ENCODE measurements at regions not wholly inside any gene's neighbourhood (a gene's known extent, or its start where the extent isn't known, plus 50 kb on each side); places are given as distances from the start of the nearest gene placed in this dataset.

DNA sequence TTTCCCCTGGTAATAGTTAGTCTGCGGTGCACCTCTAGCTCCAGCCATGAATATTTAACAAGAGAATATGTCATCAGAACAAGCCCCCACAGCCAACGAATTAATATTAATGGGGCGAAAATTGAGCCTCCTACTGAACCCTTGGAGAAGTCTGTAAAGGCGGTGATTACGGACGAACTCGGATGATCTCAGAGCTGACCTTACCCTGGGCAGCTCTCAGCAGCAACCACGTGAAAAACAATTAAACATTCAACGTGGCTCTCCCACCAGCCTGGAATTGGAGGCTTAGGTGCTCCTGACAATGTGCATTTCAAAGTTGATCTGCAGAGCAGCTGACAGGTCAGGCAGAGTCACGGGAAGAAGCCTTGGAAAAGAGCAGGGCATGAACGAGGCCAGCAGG is 407.6 kb upstream of the MYT1L start:
- TF ChIP-seq ZNF8 (CRISPR knock-in tag; IDR thresholded peaks at IDR 0.05) (no peak), TCF4 (CRISPR knock-in tag; IDR thresholded peaks at IDR 0.05; ENCODE audit: borderline replicate concordance) (no peak)
- ATAC-seq, result no peak

DNA sequence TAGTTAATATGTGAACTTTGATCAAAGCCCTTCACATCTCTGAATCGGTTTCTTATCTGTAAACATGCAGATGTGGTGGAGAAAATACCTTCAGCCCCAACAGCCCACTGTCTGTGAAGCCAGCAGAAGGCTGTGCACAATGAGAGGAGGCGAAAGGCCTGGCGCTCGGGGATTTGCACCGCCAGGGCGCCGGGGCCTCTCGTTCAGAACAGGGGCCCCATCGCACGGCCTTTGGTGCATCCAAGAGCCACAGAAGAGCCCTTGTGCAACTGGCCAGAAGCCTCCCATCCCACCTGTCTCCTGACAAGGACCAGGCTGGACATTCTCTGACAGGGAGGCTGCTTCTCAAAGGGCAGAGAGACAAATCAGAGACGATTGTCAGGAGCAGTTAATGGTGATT is 407.2 kb upstream of the MYT1L start:
- no peak for ATAC-seq
- TF ChIP-seq TCF4 (CRISPR knock-in tag; IDR thresholded peaks at IDR 0.05; ENCODE audit: borderline replicate concordance) (no peak), CSDC2 (CRISPR knock-in tag; IDR thresholded peaks at IDR 0.05) (no peak), GLIS3 (CRISPR knock-in tag; IDR thresholded peaks at IDR 0.05) (no peak), ZNF70 (CRISPR knock-in tag; IDR thresholded peaks at IDR 0.05) (no peak), ISL1 (CRISPR knock-in tag; IDR thresholded peaks at IDR 0.05) (no peak), TOX (CRISPR knock-in tag; IDR thresholded peaks at IDR 0.05; ENCODE audit: borderline replicate concordance) (no peak), RARB (CRISPR knock-in tag; IDR thresholded peaks at IDR 0.05) (no peak)
- TF ChIP-seq, protein P1, sequence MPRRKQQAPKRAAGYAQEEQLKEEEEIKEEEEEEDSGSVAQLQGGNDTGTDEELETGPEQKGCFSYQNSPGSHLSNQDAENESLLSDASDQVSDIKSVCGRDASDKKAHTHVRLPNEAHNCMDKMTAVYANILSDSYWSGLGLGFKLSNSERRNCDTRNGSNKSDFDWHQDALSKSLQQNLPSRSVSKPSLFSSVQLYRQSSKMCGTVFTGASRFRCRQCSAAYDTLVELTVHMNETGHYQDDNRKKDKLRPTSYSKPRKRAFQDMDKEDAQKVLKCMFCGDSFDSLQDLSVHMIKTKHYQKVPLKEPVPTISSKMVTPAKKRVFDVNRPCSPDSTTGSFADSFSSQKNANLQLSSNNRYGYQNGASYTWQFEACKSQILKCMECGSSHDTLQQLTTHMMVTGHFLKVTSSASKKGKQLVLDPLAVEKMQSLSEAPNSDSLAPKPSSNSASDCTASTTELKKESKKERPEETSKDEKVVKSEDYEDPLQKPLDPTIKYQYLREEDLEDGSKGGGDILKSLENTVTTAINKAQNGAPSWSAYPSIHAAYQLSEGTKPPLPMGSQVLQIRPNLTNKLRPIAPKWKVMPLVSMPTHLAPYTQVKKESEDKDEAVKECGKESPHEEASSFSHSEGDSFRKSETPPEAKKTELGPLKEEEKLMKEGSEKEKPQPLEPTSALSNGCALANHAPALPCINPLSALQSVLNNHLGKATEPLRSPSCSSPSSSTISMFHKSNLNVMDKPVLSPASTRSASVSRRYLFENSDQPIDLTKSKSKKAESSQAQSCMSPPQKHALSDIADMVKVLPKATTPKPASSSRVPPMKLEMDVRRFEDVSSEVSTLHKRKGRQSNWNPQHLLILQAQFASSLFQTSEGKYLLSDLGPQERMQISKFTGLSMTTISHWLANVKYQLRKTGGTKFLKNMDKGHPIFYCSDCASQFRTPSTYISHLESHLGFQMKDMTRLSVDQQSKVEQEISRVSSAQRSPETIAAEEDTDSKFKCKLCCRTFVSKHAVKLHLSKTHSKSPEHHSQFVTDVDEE (CRISPR knock-in tag; IDR thresholded peaks at IDR 0.05), result no peak

DNA sequence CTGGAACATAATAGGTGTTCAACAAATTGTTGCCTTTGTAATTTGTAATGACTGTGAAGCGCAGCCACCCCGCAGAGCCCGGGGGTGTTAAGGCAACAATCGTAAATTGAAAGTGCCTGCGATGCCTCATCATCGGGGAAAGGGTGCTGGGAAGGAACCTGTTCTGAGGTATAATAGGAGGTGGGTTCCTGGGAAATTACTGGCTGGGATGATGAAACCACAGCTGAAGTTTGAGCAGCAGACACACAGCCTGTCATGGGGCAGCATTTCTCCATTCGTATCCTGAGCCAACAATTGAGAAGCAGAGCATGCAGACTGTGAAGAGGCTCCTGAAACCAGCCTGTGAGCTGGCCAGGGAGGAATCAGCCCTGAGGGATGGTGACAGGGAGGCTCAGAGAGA is 404.0 kb upstream of the MYT1L start:
- no peak for ATAC-seq
- TF ChIP-seq ZNF565 (CRISPR knock-in tag; conservative IDR thresholded peaks at IDR 0.05; ENCODE audit: low read depth) (no peak), ARNTL (CRISPR knock-in tag; IDR thresholded peaks at IDR 0.05; ENCODE audit: borderline replicate concordance, low read depth) (no peak)
- TF ChIP-seq, protein P2, sequence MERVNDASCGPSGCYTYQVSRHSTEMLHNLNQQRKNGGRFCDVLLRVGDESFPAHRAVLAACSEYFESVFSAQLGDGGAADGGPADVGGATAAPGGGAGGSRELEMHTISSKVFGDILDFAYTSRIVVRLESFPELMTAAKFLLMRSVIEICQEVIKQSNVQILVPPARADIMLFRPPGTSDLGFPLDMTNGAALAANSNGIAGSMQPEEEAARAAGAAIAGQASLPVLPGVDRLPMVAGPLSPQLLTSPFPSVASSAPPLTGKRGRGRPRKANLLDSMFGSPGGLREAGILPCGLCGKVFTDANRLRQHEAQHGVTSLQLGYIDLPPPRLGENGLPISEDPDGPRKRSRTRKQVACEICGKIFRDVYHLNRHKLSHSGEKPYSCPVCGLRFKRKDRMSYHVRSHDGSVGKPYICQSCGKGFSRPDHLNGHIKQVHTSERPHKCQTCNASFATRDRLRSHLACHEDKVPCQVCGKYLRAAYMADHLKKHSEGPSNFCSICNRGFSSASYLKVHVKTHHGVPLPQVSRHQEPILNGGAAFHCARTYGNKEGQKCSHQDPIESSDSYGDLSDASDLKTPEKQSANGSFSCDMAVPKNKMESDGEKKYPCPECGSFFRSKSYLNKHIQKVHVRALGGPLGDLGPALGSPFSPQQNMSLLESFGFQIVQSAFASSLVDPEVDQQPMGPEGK (CRISPR knock-in tag; IDR thresholded peaks at IDR 0.05; ENCODE audit: borderline replicate concordance), result no peak
- TF ChIP-seq, protein P1 (CRISPR knock-in tag; IDR thresholded peaks at IDR 0.05), result no peak

DNA sequence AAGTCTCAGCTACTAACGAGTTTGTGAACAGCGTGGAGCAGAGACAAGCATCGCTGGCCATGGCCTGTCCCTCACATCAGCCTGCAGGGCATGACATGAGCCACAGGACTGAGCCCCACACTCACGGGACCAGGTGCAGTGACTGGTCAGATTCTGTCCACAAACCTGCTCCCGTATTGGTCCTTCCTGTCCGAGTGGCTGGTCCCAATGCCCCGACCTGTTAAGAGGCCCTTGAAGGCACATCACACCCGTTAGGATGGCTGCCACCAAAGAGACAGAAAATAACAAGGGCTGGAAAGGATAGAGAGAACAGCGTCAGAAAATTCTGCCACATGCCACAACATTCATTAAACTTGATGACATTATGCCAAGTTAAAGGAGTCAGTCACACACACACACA is 403.2 kb upstream of the MYT1L start:
- ATAC-seq, result no peak
- TF ChIP-seq, protein P3, sequence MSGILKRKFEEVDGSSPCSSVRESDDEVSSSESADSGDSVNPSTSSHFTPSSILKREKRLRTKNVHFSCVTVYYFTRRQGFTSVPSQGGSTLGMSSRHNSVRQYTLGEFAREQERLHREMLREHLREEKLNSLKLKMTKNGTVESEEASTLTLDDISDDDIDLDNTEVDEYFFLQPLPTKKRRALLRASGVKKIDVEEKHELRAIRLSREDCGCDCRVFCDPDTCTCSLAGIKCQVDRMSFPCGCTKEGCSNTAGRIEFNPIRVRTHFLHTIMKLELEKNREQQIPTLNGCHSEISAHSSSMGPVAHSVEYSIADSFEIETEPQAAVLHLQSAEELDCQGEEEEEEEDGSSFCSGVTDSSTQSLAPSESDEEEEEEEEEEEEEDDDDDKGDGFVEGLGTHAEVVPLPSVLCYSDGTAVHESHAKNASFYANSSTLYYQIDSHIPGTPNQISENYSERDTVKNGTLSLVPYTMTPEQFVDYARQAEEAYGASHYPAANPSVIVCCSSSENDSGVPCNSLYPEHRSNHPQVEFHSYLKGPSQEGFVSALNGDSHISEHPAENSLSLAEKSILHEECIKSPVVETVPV (CRISPR knock-in tag; IDR thresholded peaks at IDR 0.05), result no peak
- TF ChIP-seq CSDC2 (CRISPR knock-in tag; IDR thresholded peaks at IDR 0.05) (no peak), OSR1 (CRISPR knock-in tag; IDR thresholded peaks at IDR 0.05) (no peak), RARB (CRISPR knock-in tag; IDR thresholded peaks at IDR 0.05) (no peak), ZC3H10 (CRISPR knock-in tag; IDR thresholded peaks at IDR 0.05) (no peak)
- TF ChIP-seq, protein P1 (CRISPR knock-in tag; IDR thresholded peaks at IDR 0.05), result no peak

Measured in SK-N-SH treated with all-trans-retinoic acid at 6 μM for 48 hours (cell line).